ENCODE measurements at regions not wholly inside any gene's neighbourhood (a gene's known extent, or its start where the extent isn't known, plus 50 kb on each side); places are given as distances from the start of the nearest gene placed in this dataset.

DNA sequence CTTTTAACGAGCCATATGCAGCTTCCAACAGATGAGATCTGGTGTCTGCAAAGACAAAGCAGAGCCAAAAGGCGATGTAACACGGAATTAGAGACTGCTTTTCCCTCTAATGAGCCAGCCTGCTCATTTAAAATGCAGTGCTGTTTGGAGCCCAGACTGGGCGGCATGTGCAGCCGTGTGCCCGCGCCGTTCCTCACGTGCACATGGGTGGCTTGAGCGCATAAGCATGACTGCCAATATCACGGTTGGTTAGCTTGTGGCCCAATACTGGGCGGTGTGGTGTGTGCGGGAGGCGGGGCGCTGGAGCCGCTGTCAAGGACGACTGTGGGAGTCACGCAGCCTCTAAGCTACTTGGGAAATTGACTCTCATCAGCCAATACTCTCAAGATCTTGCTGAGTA, 87.0 kb upstream of the SCOC start:
- no peak for TF ChIP-seq Cebpa-rat (IDR thresholded peaks at IDR 0.05)
- H3K36me3 ChIP-seq = no peaks in the 10 kb centered on the region
- no peak overlapping the region for H3K27ac ChIP-seq
- peaks cover 0 to 11% (median 0%) of the 10 kb centered on the region in 11 experiments; a peak in 4 of 22 replicates for H3K9me3 ChIP-seq (replicated peaks in 1 of 11)
- no peaks in the 10 kb centered on the region for H4K20me1 ChIP-seq
- H3K4me2 ChIP-seq = no peak overlapping the region
- no peaks in the 10 kb centered on the region for H3K4me1 ChIP-seq
- H3K27me3 ChIP-seq = no peaks in the 10 kb centered on the region
- no peak overlapping the region for H3K4me3 ChIP-seq
- H3K9ac ChIP-seq = no peak overlapping the region

DNA sequence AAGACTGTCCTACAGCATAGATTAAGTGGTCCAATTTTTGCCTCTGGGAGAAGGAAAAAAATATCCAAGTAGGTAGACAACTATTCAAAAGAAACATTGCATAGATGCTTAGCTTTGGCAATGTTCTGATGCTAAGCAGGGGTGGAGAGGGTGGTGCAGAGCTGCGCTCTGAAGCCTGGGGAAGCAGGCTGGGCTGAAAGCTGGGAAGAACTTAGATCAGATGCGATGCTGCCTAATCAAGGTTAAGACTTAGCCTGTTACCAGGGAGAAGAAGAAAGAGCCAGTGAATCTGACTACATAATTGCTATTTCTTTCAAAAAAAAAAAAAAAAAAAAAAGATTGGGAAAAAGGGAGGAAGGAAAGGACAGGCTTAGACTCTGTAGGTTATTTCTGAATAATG, 89.0 kb upstream of the SCOC start:
- Histone ChIP-seq H3K9me3 (replicated peaks in 1 of 11) (peaks cover 0 to 11% (median 0%) of the 10 kb centered on the region in 11 experiments; a peak in 5 of 22 replicates), H3K4me3 (no peak overlapping the region), H3K27me3 (no peaks in the 10 kb centered on the region), H3K4me2 (no peak overlapping the region), H3K4me1 (no peaks in the 10 kb centered on the region), H3K9ac (no peak overlapping the region), H4K20me1 (no peaks in the 10 kb centered on the region), H3K27ac (no peak overlapping the region), H3K36me3 (no peaks in the 10 kb centered on the region)
- TF ChIP-seq Cebpa-rat (IDR thresholded peaks at IDR 0.05) = no peak

DNA sequence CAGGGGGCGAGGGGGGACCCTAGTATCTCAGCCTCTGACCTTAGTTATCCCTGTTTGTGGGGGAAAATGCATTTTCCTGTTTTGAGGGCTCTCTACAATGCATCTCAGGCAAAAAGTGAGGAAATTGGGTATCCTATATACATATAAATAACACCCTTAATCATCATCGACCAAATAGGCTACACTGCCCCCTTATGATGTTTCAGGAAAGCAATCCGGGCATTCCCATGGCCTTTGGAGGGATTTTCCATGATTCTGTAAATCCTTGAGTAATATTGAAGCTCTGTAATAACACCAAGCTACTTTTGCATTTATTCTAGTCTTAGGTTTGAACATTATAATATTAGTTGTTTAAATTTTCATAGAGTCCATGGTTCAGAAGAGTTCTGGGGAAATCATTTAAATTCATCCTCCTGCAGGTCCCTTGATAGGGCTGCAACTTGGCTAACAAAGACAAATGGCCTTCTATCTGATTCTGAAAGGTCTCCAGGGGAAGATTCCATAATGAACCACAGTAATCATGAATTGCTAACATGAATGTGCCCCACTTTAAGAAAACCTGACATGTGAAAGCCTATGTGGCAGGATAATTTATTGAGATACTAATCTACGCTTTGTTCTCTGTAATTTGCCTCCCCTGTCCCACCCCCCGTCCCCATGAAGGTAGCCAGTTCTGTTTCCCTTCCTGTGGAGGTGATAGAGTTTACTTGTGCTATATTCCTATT, 91.5 kb upstream of the SCOC start:
- no peak overlapping the region for H3K27ac ChIP-seq
- H3K4me1 ChIP-seq = no peaks in the 10 kb centered on the region
- no peaks in the 10 kb centered on the region for H4K20me1 ChIP-seq
- no peaks in the 10 kb centered on the region for H3K36me3 ChIP-seq
- H3K4me3 ChIP-seq = no peak overlapping the region
- H3K27me3 ChIP-seq = no peaks in the 10 kb centered on the region
- TF ChIP-seq Cebpa-rat (IDR thresholded peaks at IDR 0.05) = no peak
- H3K4me2 ChIP-seq = no peak overlapping the region
- H3K9ac ChIP-seq = no peak overlapping the region
- H3K9me3 ChIP-seq (replicated peaks in 1 of 11) = peaks cover 0 to 20% (median under 1%) of the 10 kb centered on the region in 11 experiments; a peak in 10 of 22 replicates

DNA sequence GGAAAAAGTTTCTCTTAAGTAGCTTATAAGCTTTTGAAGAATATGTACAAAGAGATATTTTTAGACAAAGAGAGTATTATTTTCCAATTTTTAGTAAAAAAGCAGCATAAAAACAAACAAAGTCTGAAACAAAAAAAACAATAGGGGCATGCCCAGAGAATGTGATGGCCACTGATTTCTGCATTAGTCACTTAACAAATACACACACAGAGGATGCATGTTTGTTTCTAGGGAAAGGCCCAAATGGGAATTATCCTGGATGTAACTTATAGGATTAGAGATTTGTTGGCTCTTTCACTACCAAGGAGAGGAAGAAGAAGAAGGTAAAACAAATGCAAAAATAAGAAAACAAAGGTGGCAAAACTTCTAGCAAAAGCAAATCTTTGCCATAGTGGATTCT, 95.9 kb upstream of the SCOC start:
- peaks cover 0 to 20% (median 0%) of the 10 kb centered on the region in 11 experiments; a peak in 8 of 22 replicates for H3K9me3 ChIP-seq (replicated peaks in 1 of 11)
- H3K4me3 ChIP-seq = no peak overlapping the region
- H3K27ac ChIP-seq = no peak overlapping the region
- H3K27me3 ChIP-seq = no peaks in the 10 kb centered on the region
- H3K4me2 ChIP-seq = no peak overlapping the region
- H4K20me1 ChIP-seq = no peaks in the 10 kb centered on the region
- no peak for TF ChIP-seq Cebpa-rat (IDR thresholded peaks at IDR 0.05)
- no peak overlapping the region for H3K9ac ChIP-seq
- no peaks in the 10 kb centered on the region for H3K4me1 ChIP-seq
- H3K36me3 ChIP-seq = no peaks in the 10 kb centered on the region

GRCh38 chr4:140271553-140271952, 101.9 kb upstream of the SCOC start:
- Histone ChIP-seq H3K4me1 (peaks cover 0 to 7% (median 0%) of the 10 kb centered on the region in 10 experiments; a peak in 5 of 20 replicates), H3K4me2 (peak overlapping the region in 1 of 11 experiments; percentile 5; a peak in 1 of 22 replicates), H3K27me3 (no peaks in the 10 kb centered on the region), H3K4me3 (no peak overlapping the region), H3K9me3 (replicated peaks in 1 of 11) (no peaks in the 10 kb centered on the region), H3K9ac (no peak overlapping the region), H4K20me1 (no peaks in the 10 kb centered on the region), H3K27ac (no peak overlapping the region), H3K36me3 (no peaks in the 10 kb centered on the region)
- TF ChIP-seq Cebpa-rat (IDR thresholded peaks at IDR 0.05) = no peak

DNA sequence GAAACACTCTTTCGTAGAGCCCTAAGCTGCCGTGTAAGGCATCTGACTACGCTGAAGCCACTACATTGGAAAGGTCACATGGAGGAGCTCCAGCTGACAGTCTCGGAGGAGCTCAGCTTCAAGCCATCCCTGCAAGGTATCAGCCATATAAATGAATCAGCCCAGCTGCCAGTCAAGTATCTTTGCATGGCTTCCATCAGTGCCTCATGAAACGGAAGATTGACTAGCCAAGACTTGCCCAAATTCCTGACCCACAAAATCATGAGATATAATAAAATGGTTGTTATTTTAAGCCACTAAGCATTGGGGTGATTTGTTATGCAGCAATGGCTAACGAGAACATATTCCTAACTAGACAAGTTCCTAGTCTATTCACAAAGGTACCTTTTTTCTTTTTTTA, 104.1 kb upstream of the SCOC start:
- Histone ChIP-seq H3K36me3 (no peaks in the 10 kb centered on the region), H3K4me3 (no peak overlapping the region), H3K27ac (no peak overlapping the region), H3K4me2 (no peak overlapping the region), H3K27me3 (no peaks in the 10 kb centered on the region), H3K4me1 (peaks cover 0 to 7% (median 0%) of the 10 kb centered on the region in 10 experiments; a peak in 5 of 20 replicates), H3K9ac (no peak overlapping the region), H3K9me3 (replicated peaks in 1 of 11) (no peaks in the 10 kb centered on the region), H4K20me1 (no peaks in the 10 kb centered on the region)
- no peak for TF ChIP-seq Cebpa-rat (IDR thresholded peaks at IDR 0.05)

DNA sequence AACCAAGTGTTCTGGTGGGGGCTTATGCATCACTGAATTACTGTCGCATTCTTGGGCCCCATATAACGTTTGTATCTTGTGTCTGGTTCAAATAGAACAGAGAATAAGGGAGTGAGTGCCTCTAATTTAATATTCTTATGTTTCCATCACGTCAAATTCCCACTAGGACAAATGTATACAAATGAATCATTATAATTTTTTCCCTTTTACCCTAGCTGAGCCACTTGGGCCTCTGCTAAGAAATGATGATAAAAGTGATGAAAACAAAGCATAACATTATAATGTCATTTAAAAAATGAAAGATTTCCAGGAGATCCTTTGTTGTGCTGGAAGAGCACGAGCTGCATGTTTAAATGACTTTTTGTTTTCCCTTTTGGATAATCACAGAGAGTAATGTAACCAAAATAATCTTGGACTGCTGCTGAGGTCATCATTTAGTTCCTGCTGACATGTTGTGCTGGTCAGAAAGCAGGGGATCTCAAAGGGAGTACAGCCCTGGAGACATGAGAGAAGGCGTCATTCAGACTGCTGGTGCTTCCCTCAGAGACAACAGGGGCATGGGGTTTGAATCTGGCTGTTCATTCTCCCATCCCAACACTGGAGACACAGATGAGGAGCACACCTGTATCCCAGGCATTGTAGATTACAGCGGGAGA, 105.1 kb upstream of the SCOC start:
- Histone ChIP-seq H3K36me3 (no peaks in the 10 kb centered on the region), H3K9me3 (replicated peaks in 1 of 11) (no peaks in the 10 kb centered on the region), H3K27ac (no peak overlapping the region), H3K9ac (no peak overlapping the region), H4K20me1 (no peaks in the 10 kb centered on the region), H3K4me1 (peaks cover 0 to 13% (median 4%) of the 10 kb centered on the region in 10 experiments; a peak in 8 of 20 replicates), H3K4me2 (no peak overlapping the region), H3K27me3 (no peaks in the 10 kb centered on the region), H3K4me3 (no peak overlapping the region)
- TF ChIP-seq Cebpa-rat (IDR thresholded peaks at IDR 0.05) = no peak

DNA sequence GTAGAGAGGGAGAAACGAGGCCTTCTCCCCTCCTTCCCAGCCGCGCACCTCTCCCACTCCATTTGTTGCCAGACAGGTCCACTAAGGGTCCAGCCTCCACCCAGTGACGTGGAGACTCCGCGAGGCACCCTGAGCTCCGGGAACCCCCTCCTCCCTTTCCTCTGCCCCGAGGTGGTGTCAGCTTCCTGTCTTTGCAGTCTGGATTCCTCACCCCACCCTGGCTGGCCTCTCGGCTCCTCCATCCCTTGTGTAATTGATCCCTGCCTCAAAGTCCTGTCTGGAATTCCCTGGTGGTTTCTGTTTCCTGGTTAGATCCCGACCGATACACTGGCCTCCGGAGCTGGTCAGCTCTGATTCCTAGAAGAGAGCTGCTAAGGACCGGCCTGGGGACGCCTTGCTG, 105.9 kb upstream of the SCOC start:
- Histone ChIP-seq H3K27me3 (no peaks in the 10 kb centered on the region), H4K20me1 (no peaks in the 10 kb centered on the region), H3K9ac (no peak overlapping the region), H3K27ac (no peak overlapping the region), H3K4me1 (peaks cover 0 to 13% (median 4%) of the 10 kb centered on the region in 10 experiments; a peak in 8 of 20 replicates), H3K9me3 (replicated peaks in 1 of 11) (no peaks in the 10 kb centered on the region), H3K4me2 (no peak overlapping the region), H3K36me3 (no peaks in the 10 kb centered on the region), H3K4me3 (no peak overlapping the region)
- TF ChIP-seq Cebpa-rat (IDR thresholded peaks at IDR 0.05) = no peak

- H3K36me3 ChIP-seq = no peaks in the 10 kb centered on the region
- no peak overlapping the region for H3K4me2 ChIP-seq
- peaks cover 0 to 13% (median 4%) of the 10 kb centered on the region in 10 experiments; a peak in 8 of 20 replicates for H3K4me1 ChIP-seq
- H3K4me3 ChIP-seq = no peak overlapping the region
- H3K9me3 ChIP-seq (replicated peaks in 1 of 11) = no peaks in the 10 kb centered on the region
- no peaks in the 10 kb centered on the region for H4K20me1 ChIP-seq
- no peak for TF ChIP-seq Cebpa-rat (IDR thresholded peaks at IDR 0.05)
- no peaks in the 10 kb centered on the region for H3K27me3 ChIP-seq
- H3K27ac ChIP-seq = no peak overlapping the region
- H3K9ac ChIP-seq = no peak overlapping the region
Observed at GRCh38 chr4:140266958-140267568, 106.4 kb upstream of the SCOC start.
